Body of pancreas (tissue), 4 donors: ENCODE measurements at regions not wholly inside any gene's neighbourhood (a gene's known extent, or its start where the extent isn't known, plus 50 kb on each side); places are given as distances from the start of the nearest gene placed in this dataset.

Experiments
- CTCF ChIP-seq, 7 experiments: fragments of 450-650 bp in 4 of 7; fragments of 200-600 bp in 3 of 7; sonication (generic) in 3 of 7; IDR thresholded peaks; one replicate each; pipeline ENCODE4 v1.5.1; 2016 to 2019; ENCODE audit warnings: antibody characterized with exemption in 7 of 7
- POLR2A ChIP-seq, 3 donors: fragments of 450-650 bp; IDR thresholded peaks; one replicate each; pipeline ENCODE4 v1.6.1; 2016; ENCODE audit warnings: antibody characterized with exemption in 3 of 3, mild to moderate bottlenecking in 2 of 3

- no peak for TF ChIP-seq CTCF (IDR thresholded peaks at IDR 0.05)
- no peak for TF ChIP-seq POLR2A (IDR thresholded peaks at IDR 0.05)
Observed at GRCh38 chr7:142513178-142513955, 235.9 kb upstream of the PRSS1 start.
